Gastroesophageal sphincter (tissue), 3 donors: ENCODE measurements at regions not wholly inside any gene's neighbourhood (a gene's known extent, or its start where the extent isn't known, plus 50 kb on each side); places are given as distances from the start of the nearest gene placed in this dataset.
"Not testable (repeated sequence)": the region's sequence is repeated elsewhere in the genome, so short reads cannot be mapped to it uniquely, and the experiment has no call there.

Experiments used
- EP300 ChIP-seq: sonication (generic); formaldehyde crosslinking; IDR thresholded peaks from one replicate; pipeline ENCODE4 v1.6.1; 2017; ENCODE audit warnings: antibody characterized with exemption, mild to moderate bottlenecking
- POLR2A ChIP-seq, 2 donors: fragments of 450-650 bp; IDR thresholded peaks; one replicate each; pipeline ENCODE4 v1.6.1; 2017; ENCODE audit warnings: antibody characterized with exemption in 2 of 2, mild to moderate bottlenecking in 2 of 2, moderate library complexity in 1 of 2
- POLR2AphosphoS5 ChIP-seq: sonication (generic); formaldehyde crosslinking; IDR thresholded peaks from one replicate; pipeline ENCODE4 v1.6.1; 2017; ENCODE audit warnings: antibody characterized with exemption
- TF ChIP-seq, protein P1 (sequence below), 4 experiments: fragments of 200-600 bp in 2 of 4; fragments of 450-650 bp in 2 of 4; sonication (generic) in 1 of 4; IDR thresholded peaks; one replicate each; pipeline ENCODE4 v1.5.1; 2017 to 2019; ENCODE audit warnings: antibody characterized with exemption in 4 of 4, mild to moderate bottlenecking in 2 of 4, moderate library complexity in 2 of 4

DNA sequence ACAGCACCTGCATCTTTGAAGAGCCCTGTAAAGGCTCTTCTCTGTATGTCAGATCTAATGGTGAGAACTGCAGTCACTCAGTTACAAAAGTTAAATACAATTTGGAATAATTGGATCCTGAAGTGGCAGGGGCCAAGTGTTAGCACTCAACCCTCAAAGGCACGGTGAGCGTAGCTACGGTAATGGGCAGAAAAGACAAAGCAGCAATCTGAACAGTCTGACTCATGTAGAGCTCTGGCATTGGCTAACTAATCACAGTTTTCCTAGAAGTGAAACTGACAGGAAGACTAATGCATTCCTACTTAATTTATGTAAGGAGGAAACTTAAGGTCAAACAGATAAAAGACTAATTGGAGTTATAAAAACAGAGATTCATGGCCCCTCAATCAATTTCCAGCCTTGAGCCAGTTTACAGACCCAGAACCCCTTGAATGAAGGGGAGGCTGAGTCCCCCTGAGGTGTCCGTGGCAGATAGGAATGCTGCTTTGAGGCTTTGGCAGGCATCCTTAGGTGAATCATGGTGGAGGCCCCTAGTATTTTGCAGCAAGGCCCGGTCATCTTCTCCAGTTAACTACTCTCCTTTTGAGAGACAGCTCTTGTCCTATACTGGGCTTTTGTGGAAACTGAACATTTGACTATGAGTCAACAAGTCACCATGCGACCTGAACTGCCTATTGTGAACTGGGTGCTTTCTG is 450.7 kb downstream of the ZNF33B start:
- TF ChIP-seq, protein P1, sequence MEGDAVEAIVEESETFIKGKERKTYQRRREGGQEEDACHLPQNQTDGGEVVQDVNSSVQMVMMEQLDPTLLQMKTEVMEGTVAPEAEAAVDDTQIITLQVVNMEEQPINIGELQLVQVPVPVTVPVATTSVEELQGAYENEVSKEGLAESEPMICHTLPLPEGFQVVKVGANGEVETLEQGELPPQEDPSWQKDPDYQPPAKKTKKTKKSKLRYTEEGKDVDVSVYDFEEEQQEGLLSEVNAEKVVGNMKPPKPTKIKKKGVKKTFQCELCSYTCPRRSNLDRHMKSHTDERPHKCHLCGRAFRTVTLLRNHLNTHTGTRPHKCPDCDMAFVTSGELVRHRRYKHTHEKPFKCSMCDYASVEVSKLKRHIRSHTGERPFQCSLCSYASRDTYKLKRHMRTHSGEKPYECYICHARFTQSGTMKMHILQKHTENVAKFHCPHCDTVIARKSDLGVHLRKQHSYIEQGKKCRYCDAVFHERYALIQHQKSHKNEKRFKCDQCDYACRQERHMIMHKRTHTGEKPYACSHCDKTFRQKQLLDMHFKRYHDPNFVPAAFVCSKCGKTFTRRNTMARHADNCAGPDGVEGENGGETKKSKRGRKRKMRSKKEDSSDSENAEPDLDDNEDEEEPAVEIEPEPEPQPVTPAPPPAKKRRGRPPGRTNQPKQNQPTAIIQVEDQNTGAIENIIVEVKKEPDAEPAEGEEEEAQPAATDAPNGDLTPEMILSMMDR (IDR thresholded peaks at IDR 0.05), result not testable (repeated sequence)
- TF ChIP-seq EP300; POLR2A (IDR thresholded peaks at IDR 0.05); POLR2AphosphoS5: not testable (repeated sequence)
